IPS-NIHi11 (cell line): ENCODE measurements at regions not wholly inside any gene's neighbourhood (a gene's known extent, or its start where the extent isn't known, plus 50 kb on each side); places are given as distances from the start of the nearest gene placed in this dataset.

Experiments
- DNase-seq: peaks from one replicate; pipeline ENCODE4 v3.0.0; 2012; ENCODE audit warnings: mixed read lengths, low spot score

DNA sequence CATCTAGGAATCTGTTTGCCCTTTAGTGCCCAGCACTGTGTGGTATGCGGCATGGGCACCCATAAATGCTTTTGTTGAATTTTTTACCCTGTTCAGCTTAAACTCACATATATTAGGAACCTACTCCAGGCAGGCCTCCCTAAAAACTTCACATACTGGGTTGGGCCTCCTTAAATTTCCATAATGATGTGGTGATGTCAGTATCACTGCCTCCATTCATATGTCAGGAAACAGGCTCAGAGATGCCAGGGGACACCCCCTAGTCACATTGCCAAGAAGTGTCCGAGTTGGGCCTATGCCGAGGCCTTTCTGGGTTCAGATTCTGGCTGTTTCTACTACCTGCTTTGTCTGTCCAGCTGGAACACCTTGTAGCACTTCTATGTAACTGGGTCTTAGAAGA, 55.7 kb upstream of the RUNX3 start:
- DNase-seq, result no peak

GRCh38 chr1:24984800-24985522, 54.9 kb upstream of the RUNX3 start:
- no peak for DNase-seq

GRCh38 chr1:24984300-24984699, 54.2 kb upstream of the RUNX3 start:
- no peak for DNase-seq

GRCh38 chr1:24983006-24983680, 53.1 kb upstream of the RUNX3 start:
- DNase-seq, result no peak

DNA sequence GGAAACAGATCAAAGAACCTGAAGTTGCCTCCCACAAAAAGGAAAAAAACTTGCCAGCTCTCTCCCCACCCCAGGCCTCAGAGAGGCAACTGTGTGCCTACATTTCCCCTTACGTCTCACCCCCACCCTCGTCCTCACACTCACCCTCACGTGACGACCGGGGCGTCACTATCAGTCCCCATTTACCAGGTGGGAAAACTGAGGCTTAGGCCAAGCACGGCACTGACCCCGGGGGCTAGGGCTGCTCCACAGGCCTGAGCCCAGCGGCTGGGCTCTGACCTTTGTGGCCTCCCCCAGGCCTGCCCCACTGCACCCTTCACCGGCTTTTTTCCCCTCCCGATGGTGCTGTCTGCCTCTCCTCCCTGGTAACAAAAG, 51.5 kb upstream of the RUNX3 start:
- DNase-seq, result no peak

GRCh38 chr1:24980836-24981630, 51.0 kb upstream of the RUNX3 start:
- no peak for DNase-seq
